ENCODE measurements at regions not wholly inside any gene's neighbourhood (a gene's known extent, or its start where the extent isn't known, plus 50 kb on each side); places are given as distances from the start of the nearest gene placed in this dataset.

- TF ChIP-seq EZH2phosphoT487 (IDR thresholded peaks at IDR 0.05; ENCODE audit: borderline replicate concordance, low read depth, low read length): no peak
- TF ChIP-seq CTCF (conservative IDR thresholded peaks at IDR 0.05; ENCODE audit: low read length): no peak
Observed at GRCh38 chr15:39465843-39466749, 114.8 kb upstream of the THBS1 start.

Measured in OCI-LY7 (cell line).